Smooth muscle cell (in vitro differentiated cells): ENCODE measurements at regions not wholly inside any gene's neighbourhood (a gene's known extent, or its start where the extent isn't known, plus 50 kb on each side); places are given as distances from the start of the nearest gene placed in this dataset.

ENCODE experiments used
- DNase-seq: peaks from one replicate; lab custom pipeline; 2025; ENCODE audit not compliant: unreplicated experiment; lab: John Stamatoyannopoulos, UW
- H2AFZ ChIP-seq: fragments of 200-600 bp; sonication (generic); 2 replicates; pipeline ENCODE4 v1.6.0; 2016; ENCODE audit warnings: antibody characterized with exemption, low read depth, mild to moderate bottlenecking
- H3F3A ChIP-seq: fragments of 200-600 bp; sonication (generic); 2 replicates; pipeline ENCODE4 v1.6.0; 2017; ENCODE audit warnings: antibody characterized with exemption, low read depth
- H3K27ac ChIP-seq: fragments of 200-600 bp; sonication (generic); 2 replicates; pipeline ENCODE4 v1.5.1; 2016; ENCODE audit warnings: low read depth, mild to moderate bottlenecking
- H3K27me3 ChIP-seq: fragments of 200-600 bp; sonication (generic); 2 replicates; pipeline ENCODE4 v1.6.1; 2016; ENCODE audit warnings: low read depth, mild to moderate bottlenecking
- H3K36me3 ChIP-seq: fragments of 200-600 bp; sonication (generic); 2 replicates; pipeline ENCODE4 v1.5.1; 2016; ENCODE audit warnings: low read depth
- H3K4me1 ChIP-seq: fragments of 200-600 bp; sonication (generic); 2 replicates; pipeline ENCODE4 v1.5.1; 2016; ENCODE audit warnings: low read depth
- H3K4me2 ChIP-seq: fragments of 200-600 bp; sonication (generic); 2 replicates; pipeline ENCODE4 v1.6.0; 2016; ENCODE audit warnings: mild to moderate bottlenecking
- H3K4me3 ChIP-seq: fragments of 200-600 bp; sonication (generic); 2 replicates; pipeline ENCODE4 v1.5.1; 2016; ENCODE audit warnings: mild to moderate bottlenecking
- H3K79me2 ChIP-seq: fragments of 200-600 bp; sonication (generic); 2 replicates; pipeline ENCODE4 v1.6.0; 2016; ENCODE audit warnings: low read depth, mild to moderate bottlenecking
- H3K9ac ChIP-seq: fragments of 200-600 bp; sonication (generic); 2 replicates; pipeline ENCODE4 v1.6.0; 2016; ENCODE audit warnings: low read depth
- H3K9me3 ChIP-seq: fragments of 200-600 bp; sonication (generic); replicated peaks from 2 replicates; pipeline ENCODE4 v1.5.1; 2016; ENCODE audit warnings: low read depth
- H4K20me1 ChIP-seq: fragments of 200-600 bp; sonication (generic); 2 replicates; pipeline ENCODE4 v1.6.0; 2016; ENCODE audit warnings: low read depth
- WGBS: methylation state at CpG from one replicate; pipeline ENCODE4 v1.1.7; 2016; ENCODE audit warnings: low lambda C conversion rate; 5-methylcytosine and 5-hydroxymethylcytosine counted together
- TF ChIP-seq, protein P1 (sequence below): fragments of 200-600 bp; sonication (generic); IDR thresholded peaks from 2 replicates; pipeline ENCODE4 v1.5.1; 2017; ENCODE audit warnings: borderline replicate concordance, mild to moderate bottlenecking, antibody characterized with exemption; ENCODE audit not compliant: insufficient read depth, poor library complexity, severe bottlenecking

- WGBS, result 88% methylated on average over 4 of the region's 4 CpGs
- no peak for DNase-seq
- Histone ChIP-seq H3K27ac (no peak overlapping the region), H3K9ac (no peak overlapping the region), H3F3A (no peaks in the 10 kb centered on the region), H3K4me2 (no peak overlapping the region), H3K36me3 (no peaks in the 10 kb centered on the region), H3K79me2 (no peaks in the 10 kb centered on the region), H4K20me1 (no peaks in the 10 kb centered on the region), H3K9me3 (no peaks in the 10 kb centered on the region), H3K4me1 (no peaks in the 10 kb centered on the region), H3K4me3 (no peak overlapping the region), H3K27me3 (peaks cover 5% of the 10 kb centered on the region), H2AFZ (no peak overlapping the region)
- TF ChIP-seq, protein P1, sequence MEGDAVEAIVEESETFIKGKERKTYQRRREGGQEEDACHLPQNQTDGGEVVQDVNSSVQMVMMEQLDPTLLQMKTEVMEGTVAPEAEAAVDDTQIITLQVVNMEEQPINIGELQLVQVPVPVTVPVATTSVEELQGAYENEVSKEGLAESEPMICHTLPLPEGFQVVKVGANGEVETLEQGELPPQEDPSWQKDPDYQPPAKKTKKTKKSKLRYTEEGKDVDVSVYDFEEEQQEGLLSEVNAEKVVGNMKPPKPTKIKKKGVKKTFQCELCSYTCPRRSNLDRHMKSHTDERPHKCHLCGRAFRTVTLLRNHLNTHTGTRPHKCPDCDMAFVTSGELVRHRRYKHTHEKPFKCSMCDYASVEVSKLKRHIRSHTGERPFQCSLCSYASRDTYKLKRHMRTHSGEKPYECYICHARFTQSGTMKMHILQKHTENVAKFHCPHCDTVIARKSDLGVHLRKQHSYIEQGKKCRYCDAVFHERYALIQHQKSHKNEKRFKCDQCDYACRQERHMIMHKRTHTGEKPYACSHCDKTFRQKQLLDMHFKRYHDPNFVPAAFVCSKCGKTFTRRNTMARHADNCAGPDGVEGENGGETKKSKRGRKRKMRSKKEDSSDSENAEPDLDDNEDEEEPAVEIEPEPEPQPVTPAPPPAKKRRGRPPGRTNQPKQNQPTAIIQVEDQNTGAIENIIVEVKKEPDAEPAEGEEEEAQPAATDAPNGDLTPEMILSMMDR, result no peak
Observed at GRCh38 chr9:38281196-38281595, 111.3 kb upstream of the ALDH1B1 start.

- Histone ChIP-seq H3K4me3 (no peak overlapping the region), H3K9ac (no peak overlapping the region)
- TF ChIP-seq, protein P1, result no peak
Observed at GRCh38 chr9:38280251-38280800, 112.2 kb upstream of the ALDH1B1 start.

DNA sequence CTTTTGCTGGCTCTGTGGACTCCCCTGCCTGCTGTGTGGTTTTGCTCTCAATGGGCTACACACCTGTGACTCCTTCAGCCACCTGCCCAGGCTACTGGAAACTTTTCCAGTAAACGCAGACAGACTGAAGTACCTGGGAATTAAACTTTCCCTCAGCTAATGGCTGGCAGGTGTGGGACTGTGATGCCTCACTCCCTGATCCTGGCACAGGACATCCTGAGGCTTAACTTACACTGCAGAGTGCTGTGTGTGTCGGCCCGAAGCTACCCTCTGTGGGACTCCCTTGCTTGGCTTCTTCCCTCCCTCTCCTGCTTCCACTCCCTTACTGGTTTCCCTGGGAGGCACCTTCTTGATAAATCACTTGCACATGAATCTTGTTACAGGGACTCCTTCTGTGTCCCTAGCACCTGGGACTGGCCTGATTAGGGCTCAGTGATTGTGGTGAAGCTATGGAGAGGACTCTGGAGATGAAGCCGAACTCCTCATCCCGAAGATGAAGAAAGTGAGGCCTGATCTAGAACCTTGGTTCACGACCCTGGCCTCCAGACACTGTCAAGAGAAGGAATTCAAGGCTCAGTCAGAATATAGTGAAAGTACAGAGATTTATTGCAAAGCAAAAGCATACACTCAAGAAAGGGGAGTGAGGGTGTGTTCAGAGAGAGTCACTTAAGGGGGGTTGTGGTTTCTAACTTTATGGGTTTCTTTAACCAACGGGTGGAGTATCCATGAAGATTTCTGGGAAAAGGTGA lies 113.4 kb upstream of the ALDH1B1 start:
- H3K79me2 ChIP-seq, result no peaks in the 10 kb centered on the region
- no peaks in the 10 kb centered on the region for H4K20me1 ChIP-seq
- no peak overlapping the region for H3K4me3 ChIP-seq
- H3F3A ChIP-seq, result no peaks in the 10 kb centered on the region
- H3K27ac ChIP-seq, result no peak overlapping the region
- WGBS, result 93% methylated on average over 7 of the region's 7 CpGs
- no peak overlapping the region for H3K4me2 ChIP-seq
- peaks cover 5% of the 10 kb centered on the region for H3K27me3 ChIP-seq
- no peak for DNase-seq
- TF ChIP-seq, protein P1, result no peak
- H3K9me3 ChIP-seq, result no peaks in the 10 kb centered on the region
- H2AFZ ChIP-seq, result no peak overlapping the region
- H3K9ac ChIP-seq, result no peak overlapping the region
- no peaks in the 10 kb centered on the region for H3K36me3 ChIP-seq
- no peaks in the 10 kb centered on the region for H3K4me1 ChIP-seq

More at GRCh38 chr9:38280251-38280800, 112.2 kb upstream of the ALDH1B1 start:
- Histone ChIP-seq H4K20me1 (no peaks in the 10 kb centered on the region), H3K9me3 (no peaks in the 10 kb centered on the region), H3K27me3 (peaks cover 5% of the 10 kb centered on the region), H3K79me2 (no peaks in the 10 kb centered on the region), H3K4me2 (no peak overlapping the region), H3K27ac (no peak overlapping the region), H2AFZ (no peak overlapping the region), H3F3A (no peaks in the 10 kb centered on the region), H3K4me1 (no peaks in the 10 kb centered on the region), H3K36me3 (no peaks in the 10 kb centered on the region)
- 81% methylated on average over 6 of the region's 6 CpGs for WGBS
- DNase-seq, result no peak
